GM19238 (cell line): ENCODE measurements at regions not wholly inside any gene's neighbourhood (a gene's known extent, or its start where the extent isn't known, plus 50 kb on each side); places are given as distances from the start of the nearest gene placed in this dataset.

Source experiments
- DNase-seq: peaks from one replicate; pipeline ENCODE4 v3.0.0; 2011; ENCODE audit warnings: low spot score; ENCODE audit not compliant: insufficient read length

GRCh38 chr2:221124532-221125240 is 447.4 kb downstream of the EPHA4 start:
- no peak for DNase-seq

DNA sequence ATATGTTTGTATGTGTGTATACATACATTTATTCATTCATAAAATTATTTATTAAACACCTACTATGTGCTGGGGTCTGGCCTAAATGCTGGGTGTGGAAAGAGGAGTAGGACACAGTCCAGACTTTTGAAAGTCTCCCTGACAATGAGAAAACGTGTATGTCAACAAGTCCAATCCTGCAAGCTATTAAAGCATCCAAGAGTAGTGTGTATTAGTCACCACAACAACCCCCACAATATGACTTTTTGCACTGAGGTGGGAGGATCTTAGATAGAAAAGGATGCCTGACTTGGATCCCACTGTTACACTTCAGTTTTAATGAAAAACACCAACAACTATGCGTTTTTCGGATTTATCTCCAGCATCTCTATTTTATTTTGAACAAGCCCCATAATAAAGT is 446.4 kb downstream of the EPHA4 start:
- no peak for DNase-seq

DNA sequence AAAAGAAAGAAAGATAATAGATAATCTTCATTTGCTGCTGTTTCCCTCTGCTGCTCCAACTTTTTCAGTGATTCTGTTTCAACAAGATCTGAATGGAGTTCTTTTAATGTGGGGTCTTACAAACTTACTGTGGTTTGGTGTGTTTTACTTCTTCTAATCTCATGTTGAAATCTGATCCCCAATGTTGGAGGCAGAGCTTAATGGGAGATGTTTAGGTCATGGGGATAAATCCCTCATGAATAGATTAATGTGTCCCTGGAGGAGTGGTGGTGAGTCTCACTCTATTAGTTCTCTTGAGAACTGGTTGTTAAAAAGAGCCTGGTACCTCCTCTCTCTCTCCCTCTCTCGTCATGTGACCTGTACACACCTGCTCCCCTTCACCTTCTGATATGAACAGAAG is 442.4 kb downstream of the EPHA4 start:
- no peak for DNase-seq

DNA sequence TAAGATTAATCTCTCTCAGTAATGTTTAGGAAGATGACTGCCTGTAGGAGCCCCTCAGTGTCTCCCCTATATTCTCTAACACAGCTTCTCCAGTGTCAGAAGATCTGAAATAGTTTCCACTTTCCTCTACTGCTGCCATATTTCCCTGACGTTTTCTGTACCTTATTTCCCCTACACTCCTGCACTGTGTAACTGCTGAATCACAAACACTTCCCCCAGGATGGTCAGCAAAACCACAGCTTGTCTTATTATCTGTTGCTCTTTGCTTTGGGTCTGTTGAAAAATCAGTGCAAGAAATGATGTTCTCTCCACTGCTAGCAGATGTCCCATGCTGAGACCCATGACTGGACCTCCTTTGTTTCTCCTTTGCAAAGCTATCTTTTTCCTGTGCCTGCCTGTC is 441.7 kb downstream of the EPHA4 start:
- DNase-seq = no peak

DNA sequence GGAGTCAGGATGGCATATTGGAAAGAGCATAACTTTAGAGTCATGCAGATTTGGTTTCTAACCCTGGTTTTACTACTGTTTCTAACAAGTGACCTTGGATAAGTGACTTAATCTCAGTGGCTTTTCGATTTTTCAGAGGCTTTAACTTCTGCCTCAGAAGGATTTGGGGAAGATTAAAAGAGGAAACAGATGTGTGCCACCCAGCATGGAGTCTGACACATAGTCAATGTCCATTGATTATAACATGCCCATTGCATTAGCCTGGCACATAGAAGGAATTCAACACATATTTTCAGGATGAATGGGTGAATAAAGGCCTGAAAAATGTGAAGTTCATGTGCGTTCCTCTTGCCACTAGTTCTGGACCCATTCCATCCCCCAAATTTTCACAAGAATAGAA is 438.2 kb downstream of the EPHA4 start:
- no peak for DNase-seq

- DNase-seq = no peak
Measured at GRCh38 chr2:221134718-221135117, 437.4 kb downstream of the EPHA4 start.

DNA sequence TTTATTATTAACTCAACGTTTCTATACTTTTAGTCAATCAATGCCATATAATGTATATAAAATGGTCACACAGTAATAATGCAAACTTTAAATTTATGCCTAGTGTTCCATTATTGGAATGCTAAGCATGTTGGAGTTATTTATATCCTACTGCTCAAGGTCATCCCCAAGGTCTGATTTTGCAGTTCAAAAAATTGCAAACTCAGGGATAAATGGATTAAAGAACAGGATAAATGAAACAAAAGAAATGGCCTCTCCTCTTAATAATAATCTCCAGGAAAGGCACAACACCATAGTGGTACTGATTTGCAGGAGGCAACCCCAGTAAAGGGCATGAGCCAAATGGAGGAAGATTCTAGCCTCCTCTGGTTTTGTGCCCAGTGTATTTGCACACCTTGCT is 436.4 kb downstream of the EPHA4 start:
- no peak for DNase-seq

DNA sequence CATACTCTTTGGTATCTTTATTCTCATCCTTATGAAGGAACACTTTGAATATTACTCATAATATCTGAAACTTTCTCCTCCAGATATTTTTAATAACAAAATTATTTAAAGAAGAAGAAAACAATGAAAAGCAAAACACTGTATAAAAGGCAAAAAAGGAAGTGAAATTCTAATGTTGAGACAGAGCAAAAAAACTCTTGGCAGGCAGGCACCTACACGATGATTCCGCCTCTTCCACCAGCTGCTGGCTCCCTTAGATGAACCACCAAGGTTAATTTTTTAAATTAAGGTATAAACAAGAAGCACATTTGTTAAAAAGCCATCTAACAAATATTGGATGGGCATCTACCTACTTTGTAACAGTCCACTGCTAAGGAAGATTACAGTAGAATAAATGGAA is 434.7 kb downstream of the EPHA4 start:
- DNase-seq = no peak

GRCh38 chr2:221142341-221142740 is 429.8 kb downstream of the EPHA4 start:
- DNase-seq = no peak

- DNase-seq = no peak
Measured at GRCh38 chr2:221143231-221143630, 428.9 kb downstream of the EPHA4 start.

DNA sequence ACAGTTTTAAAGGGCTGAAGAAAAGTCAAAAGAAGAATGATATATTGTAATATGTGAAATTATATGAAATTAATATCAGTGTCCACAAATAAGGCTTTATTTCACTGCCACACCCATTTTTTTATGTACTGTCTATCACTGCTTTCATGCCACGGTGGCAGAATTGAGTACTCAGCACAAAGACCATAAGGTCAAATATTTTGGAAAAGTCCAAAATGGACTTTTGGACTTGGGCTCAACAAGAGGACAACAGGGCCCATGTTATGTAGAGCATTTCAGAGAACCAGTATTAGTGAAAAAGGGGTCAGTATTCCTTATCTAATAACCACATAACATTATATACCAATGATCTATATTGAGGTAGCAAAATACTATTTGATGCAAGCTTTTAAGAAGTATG is 427.2 kb downstream of the EPHA4 start:
- DNase-seq = no peak

GRCh38 chr2:221145396-221145795 is 426.7 kb downstream of the EPHA4 start:
- DNase-seq = no peak

- DNase-seq = no peak
Measured at GRCh38 chr2:221153226-221153625, 418.9 kb downstream of the EPHA4 start.

DNA sequence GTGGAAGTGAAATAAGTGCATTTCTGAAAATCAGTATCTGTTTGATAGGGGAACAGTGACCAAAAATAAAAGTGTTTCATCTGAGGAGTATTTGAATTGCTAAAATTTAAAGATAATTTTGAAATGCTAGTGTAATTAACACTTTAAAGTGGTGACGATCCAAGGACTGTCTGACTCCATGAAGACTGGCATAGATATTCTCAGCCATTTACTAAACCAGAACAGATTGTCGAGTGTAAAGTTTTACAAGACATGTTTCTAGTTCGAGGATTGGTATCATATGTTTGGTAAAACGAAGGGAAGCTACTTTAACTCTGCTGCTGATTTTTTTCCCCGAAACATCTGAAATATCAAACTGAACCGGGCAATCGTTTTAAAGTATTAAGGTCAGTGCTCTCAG is 417.9 kb downstream of the EPHA4 start:
- no peak for DNase-seq

GRCh38 chr2:221156062-221156734 is 415.9 kb downstream of the EPHA4 start:
- no peak for DNase-seq

DNA sequence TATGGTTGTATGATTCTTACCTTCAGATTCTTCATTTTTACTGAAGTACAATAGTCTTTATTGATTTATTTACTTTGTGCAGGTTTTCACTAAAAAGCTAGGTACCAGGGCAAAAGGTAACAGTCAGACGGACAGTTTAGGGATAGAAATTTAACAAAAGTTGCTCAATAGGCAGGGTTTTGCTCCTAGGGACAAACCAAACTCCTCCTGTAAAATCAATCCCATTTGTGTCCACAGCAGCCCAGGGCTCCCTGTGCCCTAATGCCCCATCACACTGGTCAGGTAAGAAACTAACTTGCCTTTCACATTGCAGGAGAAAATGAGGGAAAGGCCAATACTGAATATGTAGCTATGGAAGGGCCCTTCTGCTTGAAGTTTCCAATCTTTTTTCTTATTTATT is 410.9 kb downstream of the EPHA4 start:
- DNase-seq = no peak

- DNase-seq = no peak
Measured at GRCh38 chr2:221166292-221166691, 405.8 kb downstream of the EPHA4 start.

- no peak for DNase-seq
Measured at GRCh38 chr2:221167561-221167960, 404.5 kb downstream of the EPHA4 start.

GRCh38 chr2:221169724-221170123 is 402.4 kb downstream of the EPHA4 start:
- no peak for DNase-seq

GRCh38 chr2:221170548-221170947 is 401.6 kb downstream of the EPHA4 start:
- DNase-seq = no peak

DNA sequence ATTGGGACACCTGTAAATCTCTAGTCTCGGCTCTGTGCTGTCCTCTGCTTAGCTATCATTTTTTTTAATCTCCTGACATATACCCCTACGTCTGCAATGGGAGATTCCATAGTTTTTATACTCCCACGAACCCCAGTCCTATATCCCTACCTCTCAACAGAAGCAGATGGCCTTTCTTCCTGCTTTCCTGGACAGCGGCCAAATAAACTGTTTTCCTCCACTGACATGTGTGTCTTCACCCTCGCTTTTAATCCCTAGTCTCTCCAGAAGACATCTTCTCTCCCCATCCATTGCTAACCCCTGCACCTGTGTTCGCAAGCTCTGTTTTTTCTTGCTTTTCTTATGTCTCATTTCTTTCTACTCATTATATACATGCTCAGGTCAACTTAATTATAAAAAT is 395.4 kb downstream of the EPHA4 start:
- DNase-seq = no peak

DNA sequence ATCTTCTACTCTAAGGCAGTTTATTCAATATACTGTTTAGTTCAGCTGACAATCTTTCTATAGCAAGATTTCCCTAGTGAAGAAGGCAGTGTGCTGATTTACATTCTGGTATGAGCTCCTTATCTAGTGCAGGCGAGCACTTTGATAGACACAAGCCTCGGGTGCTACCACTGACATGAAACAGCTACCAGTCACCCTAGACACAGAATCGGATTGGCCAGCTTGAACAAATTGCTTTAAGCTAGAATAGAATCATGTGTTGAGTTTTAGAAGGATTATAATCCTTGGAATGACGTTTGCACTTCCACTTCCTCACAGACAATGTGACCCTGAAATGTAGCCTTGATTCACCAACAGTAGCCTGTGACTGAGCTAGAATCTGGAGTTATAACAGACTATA is 394.0 kb downstream of the EPHA4 start:
- no peak for DNase-seq

DNA sequence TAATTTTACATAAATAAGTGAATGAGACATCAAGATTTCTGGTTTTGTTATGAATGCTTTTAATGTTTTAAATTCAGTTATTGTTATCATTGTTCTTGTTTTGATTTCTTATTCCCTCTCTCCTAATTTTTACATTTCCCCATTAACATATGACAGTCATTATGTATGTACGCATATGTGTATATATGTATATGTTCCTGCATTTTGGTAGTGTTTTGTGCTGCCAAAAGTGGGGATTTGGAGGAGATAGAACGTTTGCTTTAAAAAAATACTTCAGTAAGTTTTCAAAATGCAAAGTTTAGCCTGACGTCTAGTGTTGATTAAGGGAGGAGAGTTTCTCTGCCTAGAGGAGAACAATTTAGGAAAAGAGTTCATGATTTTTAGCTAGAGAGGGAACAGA is 385.2 kb downstream of the EPHA4 start:
- no peak for DNase-seq
